ENCODE measurements at regions not wholly inside any gene's neighbourhood (a gene's known extent, or its start where the extent isn't known, plus 50 kb on each side); places are given as distances from the start of the nearest gene placed in this dataset.

DNA sequence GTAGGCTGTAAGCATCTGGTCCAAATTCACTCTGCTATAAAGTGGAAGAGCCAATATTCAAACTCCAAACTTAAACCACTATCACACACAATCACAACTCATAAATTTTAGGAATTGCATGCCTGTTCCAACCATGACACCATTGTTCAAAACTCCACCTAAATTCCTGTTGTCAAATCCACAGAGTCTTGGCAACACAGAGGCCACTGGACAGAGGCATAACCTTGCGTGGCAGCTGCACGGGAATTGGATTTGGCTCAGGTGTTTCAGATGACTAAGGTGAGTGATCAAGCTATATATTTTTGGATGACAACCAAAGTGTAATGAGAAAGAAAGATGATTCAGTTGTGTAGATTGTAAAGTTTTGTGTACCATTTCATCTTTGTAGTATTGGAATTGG lies 422.7 kb upstream of the TNP1 start:
- no peak overlapping the region for H3K27ac Mint-ChIP-seq
- H3K4me1 Mint-ChIP-seq = no peaks in the 10 kb centered on the region
- ATAC-seq (replicated peaks) = no peak
- no peaks in the 10 kb centered on the region for H3K36me3 Mint-ChIP-seq (ENCODE audit: low read depth)
- H3K4me3 Mint-ChIP-seq = no peak overlapping the region
- H3K27me3 Mint-ChIP-seq = no peaks in the 10 kb centered on the region
- H3K9me3 Mint-ChIP-seq = no peaks in the 10 kb centered on the region

DNA sequence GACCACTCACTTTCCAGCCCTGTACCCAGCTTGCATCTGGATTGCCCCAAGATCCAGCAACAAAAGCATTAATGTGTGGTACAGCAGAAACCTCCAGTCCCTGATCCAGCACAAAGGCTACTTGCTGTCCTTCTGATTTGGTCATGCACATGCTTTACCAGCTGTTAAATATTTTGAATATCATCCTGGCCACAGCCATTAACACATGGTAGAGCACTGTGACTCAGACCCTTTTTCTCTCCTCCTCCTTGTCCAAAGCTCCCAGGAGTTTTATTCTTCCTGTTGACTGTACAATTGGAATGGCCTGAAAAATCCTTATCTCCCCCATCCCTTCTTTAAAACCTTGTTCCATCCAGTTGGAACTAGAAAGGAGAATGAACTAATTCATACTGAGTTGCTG lies 419.7 kb upstream of the TNP1 start:
- no peaks in the 10 kb centered on the region for H3K9me3 Mint-ChIP-seq
- H3K36me3 Mint-ChIP-seq (ENCODE audit: low read depth) = no peaks in the 10 kb centered on the region
- ATAC-seq (replicated peaks) = no peak
- no peaks in the 10 kb centered on the region for H3K27me3 Mint-ChIP-seq
- no peak overlapping the region for H3K4me3 Mint-ChIP-seq
- H3K27ac Mint-ChIP-seq = no peak overlapping the region
- H3K4me1 Mint-ChIP-seq = no peaks in the 10 kb centered on the region

DNA sequence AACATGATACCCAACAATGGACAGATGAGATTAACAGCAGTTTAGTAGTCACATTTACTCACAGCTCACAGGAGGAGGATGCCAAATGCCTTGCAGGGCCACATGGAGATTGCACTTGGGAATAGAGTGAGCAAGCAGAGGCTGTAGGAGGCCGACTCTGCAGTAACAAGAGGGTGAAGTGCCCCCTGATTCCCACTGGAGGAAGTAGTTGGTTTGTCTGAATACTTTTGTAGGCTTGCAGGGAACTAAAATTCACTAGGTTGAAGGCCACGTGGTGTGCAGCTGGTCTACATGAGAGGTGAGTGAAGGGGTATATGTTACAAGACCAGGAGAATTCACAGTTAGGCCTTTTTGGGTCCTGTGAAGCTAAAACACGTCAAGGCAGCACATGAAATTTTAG lies 419.3 kb upstream of the TNP1 start:
- Mint-ChIP-seq H3K9me3 (no peaks in the 10 kb centered on the region), H3K4me3 (no peak overlapping the region), H3K27ac (no peak overlapping the region), H3K27me3 (no peaks in the 10 kb centered on the region), H3K36me3 (ENCODE audit: low read depth) (no peaks in the 10 kb centered on the region), H3K4me1 (no peaks in the 10 kb centered on the region)
- ATAC-seq (replicated peaks) = no peak

DNA sequence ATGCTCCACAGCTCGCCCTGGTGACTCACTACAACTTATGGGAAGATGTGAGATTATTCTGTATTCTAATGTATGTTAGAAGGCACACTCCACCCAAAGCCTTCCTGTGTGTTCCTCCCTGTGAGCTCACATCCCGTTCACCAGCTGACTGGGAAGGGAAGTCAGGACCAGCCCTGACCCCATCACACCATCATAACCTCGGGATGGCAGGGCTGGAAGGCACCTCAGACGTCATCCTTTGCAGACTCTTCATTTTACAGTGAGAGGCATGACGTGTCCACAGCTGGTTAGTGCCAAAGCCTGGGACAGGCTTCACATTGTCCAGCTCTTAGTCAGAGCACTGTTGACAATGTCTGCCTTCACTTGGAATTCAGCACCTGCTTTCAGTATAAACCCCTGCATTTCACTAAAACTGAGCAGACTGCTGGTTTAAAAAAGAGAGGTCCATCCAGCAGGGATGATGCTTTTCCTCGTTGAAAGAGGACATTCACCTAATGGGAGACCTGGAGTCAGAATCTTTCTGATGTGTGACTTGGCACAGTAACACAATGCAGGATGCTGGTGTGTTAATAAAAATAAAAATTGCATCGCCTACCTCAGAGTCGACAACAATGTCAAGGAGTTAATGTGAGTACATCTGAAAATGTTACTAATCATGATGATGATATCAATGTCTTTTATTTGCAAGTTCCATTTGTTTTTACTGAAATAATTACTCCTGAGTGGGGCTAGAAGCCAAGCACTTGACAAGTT lies 418.0 kb upstream of the TNP1 start:
- H3K27me3 Mint-ChIP-seq = no peaks in the 10 kb centered on the region
- no peaks in the 10 kb centered on the region for H3K4me1 Mint-ChIP-seq
- H3K9me3 Mint-ChIP-seq = no peaks in the 10 kb centered on the region
- no peak for ATAC-seq (replicated peaks)
- no peaks in the 10 kb centered on the region for H3K36me3 Mint-ChIP-seq (ENCODE audit: low read depth)
- no peak overlapping the region for H3K27ac Mint-ChIP-seq
- no peak overlapping the region for H3K4me3 Mint-ChIP-seq

DNA sequence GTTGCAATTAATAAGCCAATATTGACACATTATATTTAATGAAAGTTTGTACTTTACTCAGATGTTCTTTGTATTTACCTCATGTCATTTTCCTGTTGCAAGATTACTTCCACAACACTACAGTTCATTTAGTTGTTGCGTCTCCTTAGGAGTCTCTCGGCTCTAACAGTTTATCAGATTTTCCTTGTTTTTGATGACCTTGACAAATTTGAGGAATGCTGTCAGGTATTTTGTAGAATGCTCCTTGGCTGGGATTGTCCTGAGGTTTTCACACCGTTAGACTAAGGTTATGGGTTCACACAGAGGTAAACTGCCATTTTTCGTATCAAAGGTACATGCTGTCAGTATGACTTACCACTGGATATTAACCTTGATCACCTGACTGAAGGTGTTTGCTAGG lies 416.6 kb upstream of the TNP1 start:
- ATAC-seq (replicated peaks) = no peak
- Mint-ChIP-seq H3K27ac (no peak overlapping the region), H3K36me3 (ENCODE audit: low read depth) (no peaks in the 10 kb centered on the region), H3K4me3 (no peak overlapping the region), H3K9me3 (no peaks in the 10 kb centered on the region), H3K4me1 (no peaks in the 10 kb centered on the region), H3K27me3 (no peaks in the 10 kb centered on the region)

DNA sequence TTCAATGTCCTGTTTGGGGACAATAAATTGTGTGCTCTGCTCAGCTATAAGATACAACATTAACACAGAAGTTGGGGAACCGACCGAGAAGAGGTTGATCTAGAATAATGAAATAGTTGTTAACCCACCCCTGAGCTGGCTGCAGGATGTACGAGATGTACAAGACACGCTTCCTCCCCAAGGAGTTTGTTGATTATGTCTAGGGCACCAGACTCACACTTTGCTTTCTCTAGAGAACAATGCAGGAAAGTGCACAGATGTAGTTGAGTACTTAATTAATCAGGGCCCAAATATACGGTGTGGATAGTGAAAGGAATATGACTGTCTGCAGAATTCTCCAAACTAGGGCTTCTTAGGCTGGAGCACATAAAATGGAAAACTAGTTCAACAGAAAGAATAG lies 415.2 kb upstream of the TNP1 start:
- Mint-ChIP-seq H3K9me3 (no peaks in the 10 kb centered on the region), H3K4me1 (no peaks in the 10 kb centered on the region), H3K36me3 (ENCODE audit: low read depth) (no peaks in the 10 kb centered on the region), H3K27ac (no peak overlapping the region), H3K4me3 (no peak overlapping the region), H3K27me3 (no peaks in the 10 kb centered on the region)
- ATAC-seq (replicated peaks) = no peak

DNA sequence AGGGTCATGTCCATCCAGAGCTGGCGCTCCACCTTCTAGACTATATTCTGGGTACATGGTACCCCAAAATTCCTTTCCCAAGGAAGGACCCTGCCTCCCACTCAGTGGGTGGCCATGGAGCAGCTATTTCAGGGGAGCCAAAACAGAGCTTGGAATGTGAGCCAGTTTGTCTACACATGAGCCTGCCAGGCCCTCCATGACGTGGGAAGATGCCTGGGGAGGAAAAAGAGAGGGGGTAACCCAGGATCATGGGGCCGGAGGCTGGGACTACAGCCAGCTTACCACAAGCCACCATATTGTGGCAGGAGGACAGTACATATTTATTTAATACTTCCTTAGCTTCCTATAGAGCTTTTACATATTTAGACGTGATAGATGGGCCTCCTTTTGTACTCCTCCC lies 414.7 kb upstream of the TNP1 start:
- no peak overlapping the region for H3K4me3 Mint-ChIP-seq
- no peak overlapping the region for H3K27ac Mint-ChIP-seq
- H3K4me1 Mint-ChIP-seq = no peaks in the 10 kb centered on the region
- ATAC-seq (replicated peaks) = no peak
- H3K36me3 Mint-ChIP-seq (ENCODE audit: low read depth) = no peaks in the 10 kb centered on the region
- H3K9me3 Mint-ChIP-seq = no peaks in the 10 kb centered on the region
- H3K27me3 Mint-ChIP-seq = no peaks in the 10 kb centered on the region

DNA sequence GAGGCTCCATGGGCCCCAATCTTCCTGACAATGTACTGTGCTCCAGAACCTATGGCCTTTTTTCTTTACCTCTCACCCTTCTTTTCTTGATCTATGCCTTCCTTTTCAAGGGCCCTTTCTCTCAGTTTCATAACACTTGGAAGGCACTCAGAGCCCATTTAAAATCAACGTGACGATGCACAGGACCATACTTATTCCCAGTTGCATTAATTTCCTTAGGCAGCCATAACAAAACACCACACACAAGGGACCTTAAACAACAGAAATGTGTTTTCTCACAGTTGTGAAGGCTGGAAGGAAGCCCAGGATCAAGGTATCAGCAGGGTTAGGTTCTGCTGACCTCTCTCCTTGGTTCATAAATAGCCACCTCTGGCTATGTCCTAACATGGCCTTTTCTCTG lies 414.0 kb upstream of the TNP1 start:
- no peak overlapping the region for H3K27ac Mint-ChIP-seq
- no peak overlapping the region for H3K4me3 Mint-ChIP-seq
- peaks cover 3% of the 10 kb centered on the region for H3K27me3 Mint-ChIP-seq
- no peaks in the 10 kb centered on the region for H3K36me3 Mint-ChIP-seq (ENCODE audit: low read depth)
- ATAC-seq (replicated peaks) = no peak
- H3K9me3 Mint-ChIP-seq = no peaks in the 10 kb centered on the region
- no peaks in the 10 kb centered on the region for H3K4me1 Mint-ChIP-seq

DNA sequence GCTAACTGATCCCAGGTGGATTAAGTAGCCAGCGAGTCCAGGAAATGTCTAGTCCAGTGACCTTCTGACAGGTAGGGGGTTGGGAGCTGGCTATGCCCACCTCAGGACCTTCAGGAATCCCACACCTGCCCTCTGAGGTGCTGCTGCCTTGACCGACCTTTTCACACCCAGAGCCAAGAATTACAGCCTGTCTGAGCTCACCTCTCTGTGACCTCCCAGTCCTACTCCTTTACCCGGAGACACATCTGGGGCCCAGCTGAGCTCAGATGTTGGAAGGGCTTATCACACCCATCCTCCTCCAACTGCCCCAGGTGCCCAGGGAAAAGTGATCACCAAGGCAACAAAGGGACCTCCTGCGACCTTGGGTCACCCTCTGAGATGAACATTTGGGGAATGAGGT lies 413.3 kb upstream of the TNP1 start:
- Mint-ChIP-seq H3K36me3 (ENCODE audit: low read depth) (no peaks in the 10 kb centered on the region), H3K4me1 (no peaks in the 10 kb centered on the region), H3K4me3 (no peak overlapping the region), H3K27ac (no peak overlapping the region), H3K27me3 (peaks cover 4% of the 10 kb centered on the region), H3K9me3 (no peaks in the 10 kb centered on the region)
- ATAC-seq (replicated peaks) = no peak

DNA sequence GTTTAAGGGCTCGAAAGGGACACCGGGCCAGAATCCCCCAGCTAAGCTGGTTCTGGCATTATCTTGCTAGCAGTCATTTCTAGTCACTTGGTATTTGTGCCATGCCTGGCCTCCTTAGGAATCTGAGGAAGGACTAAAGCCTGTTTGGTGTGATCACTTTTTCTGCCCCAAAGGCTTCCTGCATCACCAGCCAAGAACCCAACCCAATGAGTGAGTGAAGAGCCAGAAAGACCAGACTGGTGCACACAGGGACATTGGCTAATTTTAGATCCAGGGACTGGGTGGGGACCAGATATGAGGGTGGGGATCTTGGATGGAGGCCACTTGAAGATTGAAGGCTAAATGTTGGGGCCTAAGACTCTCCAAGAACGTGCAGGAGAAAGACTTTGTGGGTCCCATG lies 411.9 kb upstream of the TNP1 start:
- Mint-ChIP-seq H3K9me3 (peaks cover 4% of the 10 kb centered on the region), H3K36me3 (ENCODE audit: low read depth) (no peaks in the 10 kb centered on the region), H3K27me3 (peaks cover 8% of the 10 kb centered on the region), H3K27ac (no peak overlapping the region), H3K4me3 (no peak overlapping the region), H3K4me1 (no peaks in the 10 kb centered on the region)
- no peak for ATAC-seq (replicated peaks)

DNA sequence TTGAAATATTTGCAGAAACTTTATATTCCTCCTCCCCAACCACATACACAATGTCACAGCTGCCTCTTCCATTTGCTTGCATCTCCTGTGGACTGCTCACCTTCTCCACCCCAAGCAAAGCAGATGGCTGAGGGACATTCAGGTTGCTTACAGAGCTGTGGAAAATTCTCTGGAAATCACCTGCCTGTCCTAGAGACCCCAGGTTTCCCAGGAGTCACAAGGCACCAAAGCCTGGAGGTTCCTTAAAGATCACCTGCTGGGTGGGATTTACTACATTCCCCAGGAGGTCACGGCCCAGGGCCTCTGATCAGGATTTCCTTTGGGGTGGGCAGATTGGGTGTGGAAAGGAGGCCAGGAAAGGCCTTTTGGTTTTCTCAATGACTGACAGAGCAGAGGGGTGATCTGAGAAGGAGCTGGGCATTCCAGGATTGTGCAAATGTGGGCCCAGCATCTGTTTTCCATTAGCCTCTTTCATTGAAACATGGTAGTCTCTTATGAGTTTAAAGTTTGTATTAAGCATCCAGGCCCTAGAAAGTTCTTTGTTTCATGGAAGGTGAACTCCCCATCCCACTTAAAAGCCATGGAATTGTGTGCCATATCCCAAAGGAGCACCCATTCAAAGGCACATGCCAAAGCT lies 410.7 kb upstream of the TNP1 start:
- H3K4me3 Mint-ChIP-seq = no peak overlapping the region
- H3K4me1 Mint-ChIP-seq = no peaks in the 10 kb centered on the region

DNA sequence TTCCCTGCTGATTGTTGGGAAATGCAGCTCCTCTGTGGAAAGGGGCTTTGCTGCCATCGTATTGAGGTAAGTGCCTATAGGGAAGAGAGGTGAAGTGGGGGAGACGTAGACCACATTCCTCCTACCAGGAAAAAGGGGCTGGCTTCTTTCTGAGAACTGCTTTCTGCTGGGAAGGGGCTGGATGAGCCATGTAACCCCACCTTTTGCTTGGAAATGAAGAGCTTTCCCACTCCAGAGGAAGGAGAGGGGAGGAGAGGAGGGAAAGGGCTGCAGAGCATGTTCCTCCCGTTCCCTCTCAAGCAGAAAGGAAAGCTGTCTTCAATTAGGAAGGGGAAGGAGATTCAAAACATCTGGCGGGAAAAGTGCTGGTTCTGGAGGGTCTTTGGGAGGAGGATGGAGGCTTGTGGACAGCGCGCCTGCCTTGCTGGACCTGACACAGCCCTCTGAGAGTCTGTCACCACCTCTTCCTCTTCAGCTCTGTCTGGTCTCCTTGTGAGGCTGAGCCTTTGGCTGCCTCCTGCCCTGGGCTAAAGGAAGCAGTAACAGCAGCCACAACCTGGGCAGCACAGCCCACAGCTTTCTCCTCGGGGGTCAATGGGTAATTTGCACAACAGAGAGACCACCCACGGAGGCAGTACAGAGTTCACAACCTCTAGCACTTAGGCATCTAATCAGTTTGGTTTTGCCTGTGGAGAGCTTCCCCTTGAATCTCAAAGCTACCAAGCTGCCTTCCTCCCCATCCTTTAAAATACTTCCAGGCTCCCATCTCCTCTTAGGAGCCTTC lies 410.0 kb upstream of the TNP1 start:
- peaks cover 4% of the 10 kb centered on the region for H3K9me3 Mint-ChIP-seq
- no peak overlapping the region for H3K4me3 Mint-ChIP-seq
- H3K27ac Mint-ChIP-seq = no peak overlapping the region

More for the DNA sequence above, 410.7 kb upstream of the TNP1 start:
- no peak for ATAC-seq (replicated peaks)
- Mint-ChIP-seq H3K9me3 (peaks cover 4% of the 10 kb centered on the region), H3K27ac (no peak overlapping the region), H3K27me3 (peaks cover 11% of the 10 kb centered on the region), H3K36me3 (ENCODE audit: low read depth) (no peaks in the 10 kb centered on the region)

DNA sequence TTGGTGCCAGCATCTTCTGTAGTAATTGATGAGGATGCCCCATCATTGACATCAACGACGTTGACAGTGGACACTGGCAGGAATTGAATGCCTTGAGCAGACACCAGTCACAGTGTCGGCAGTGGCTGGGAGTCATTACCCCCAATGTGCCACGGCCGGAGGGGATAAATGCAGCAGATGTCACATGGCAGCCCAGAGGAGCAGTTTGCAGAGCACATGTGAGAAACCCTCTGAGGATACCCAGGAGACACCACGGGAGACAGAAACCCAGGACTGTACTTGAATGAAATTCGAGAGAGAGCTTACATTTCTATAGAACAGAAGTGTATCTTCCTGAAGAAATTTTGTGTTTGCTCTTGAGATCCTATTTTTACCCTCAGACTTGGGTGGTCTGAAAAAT lies 409.1 kb upstream of the TNP1 start:
- H3K9me3 Mint-ChIP-seq = peaks cover 4% of the 10 kb centered on the region
- no peak for ATAC-seq (replicated peaks)
- no peak overlapping the region for H3K27ac Mint-ChIP-seq

More for the DNA sequence above, 410.0 kb upstream of the TNP1 start:
- ATAC-seq (replicated peaks) = no peak
- H3K27me3 Mint-ChIP-seq = peaks cover 11% of the 10 kb centered on the region
- no peaks in the 10 kb centered on the region for H3K4me1 Mint-ChIP-seq
- no peaks in the 10 kb centered on the region for H3K36me3 Mint-ChIP-seq (ENCODE audit: low read depth)

DNA sequence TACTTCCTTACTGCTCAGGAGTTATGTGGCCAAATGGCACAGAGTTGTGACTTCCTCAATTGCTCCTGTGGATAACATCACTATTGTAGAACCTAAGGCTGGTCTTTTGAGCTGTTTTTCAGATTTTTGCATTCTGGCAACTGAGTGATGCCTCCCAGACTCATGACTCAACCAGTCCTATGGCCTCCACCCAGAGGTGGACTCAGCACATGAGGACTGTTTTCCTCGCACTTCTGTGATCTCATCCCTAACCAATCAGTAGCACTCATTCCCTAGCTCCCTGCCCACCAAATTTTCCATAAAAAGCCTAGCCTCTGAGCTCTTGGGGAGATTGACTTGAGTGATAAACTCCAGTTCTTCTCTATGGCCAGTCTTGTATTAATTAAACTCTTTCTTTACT lies 407.9 kb upstream of the TNP1 start:
- ATAC-seq (replicated peaks) = no peak
- peaks cover 21% of the 10 kb centered on the region for H3K27me3 Mint-ChIP-seq
- H3K4me1 Mint-ChIP-seq = no peaks in the 10 kb centered on the region
- H3K4me3 Mint-ChIP-seq = no peak overlapping the region
- no peaks in the 10 kb centered on the region for H3K36me3 Mint-ChIP-seq (ENCODE audit: low read depth)
- peaks cover 4% of the 10 kb centered on the region for H3K9me3 Mint-ChIP-seq
- H3K27ac Mint-ChIP-seq = no peak overlapping the region

More for the DNA sequence above, 409.1 kb upstream of the TNP1 start:
- H3K27me3 Mint-ChIP-seq = peaks cover 16% of the 10 kb centered on the region
- H3K4me1 Mint-ChIP-seq = no peaks in the 10 kb centered on the region
- no peaks in the 10 kb centered on the region for H3K36me3 Mint-ChIP-seq (ENCODE audit: low read depth)
- no peak overlapping the region for H3K4me3 Mint-ChIP-seq

DNA sequence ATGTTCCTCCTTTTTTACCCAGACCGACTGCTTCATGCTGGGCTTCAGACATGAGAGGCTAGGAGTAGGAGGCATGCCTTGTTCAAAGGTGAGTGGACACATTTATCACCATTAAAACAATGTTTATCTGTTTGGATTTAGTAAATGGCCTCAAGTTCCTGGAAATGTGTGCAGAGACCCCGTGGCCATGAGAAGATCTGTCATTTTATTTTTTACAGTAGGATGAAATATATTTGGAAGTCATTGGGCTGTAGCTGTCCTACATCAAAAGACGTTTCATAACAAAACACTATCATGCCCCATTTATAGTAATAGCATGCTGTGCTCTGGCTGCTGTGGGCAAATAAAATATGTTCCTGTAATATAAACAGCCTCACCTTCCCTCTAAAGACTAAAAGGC lies 403.9 kb upstream of the TNP1 start:
- Mint-ChIP-seq H3K27ac (no peak overlapping the region), H3K4me1 (no peaks in the 10 kb centered on the region), H3K36me3 (ENCODE audit: low read depth) (no peaks in the 10 kb centered on the region), H3K4me3 (no peak overlapping the region), H3K9me3 (peaks cover 4% of the 10 kb centered on the region), H3K27me3 (peaks cover 18% of the 10 kb centered on the region)
- ATAC-seq (replicated peaks) = no peak

All from activated T-helper 17 cell treated with anti-CD3 and anti-CD28 coated beads, Interleukin-2, amount 50 U/mL, for 72 hours (primary cell).